Thoracic aorta (tissue), 2 donors: ENCODE measurements at regions not wholly inside any gene's neighbourhood (a gene's known extent, or its start where the extent isn't known, plus 50 kb on each side); places are given as distances from the start of the nearest gene placed in this dataset.

ENCODE experiments used
- ATAC-seq: fragments of 150-250 bp; one replicate; pipeline ENCODE4 v1.8.0; 2017; ENCODE audit warnings: low read depth; ENCODE audit not compliant: insufficient number of reproducible peaks, low FRiP score
- DNase-seq: peaks from one replicate; pipeline ENCODE4 v3.0.0-alpha.2; 2020; ENCODE audit warnings: low spot score
- H3K27ac ChIP-seq, 2 donors: fragments of 200-600 bp; sonication (generic); 1 replicate in 1 of 2; 2 replicates in 1 of 2; pipeline ENCODE4 v1.5.1; 2016; ENCODE audit warnings: mild to moderate bottlenecking in 2 of 2, moderate library complexity in 2 of 2
- H3K27me3 ChIP-seq: fragments of 200-600 bp; sonication (generic); replicated peaks from 2 replicates; pipeline ENCODE4 v1.6.0; 2016; ENCODE audit warnings: mild to moderate bottlenecking; ENCODE audit not compliant: insufficient read depth
- H3K36me3 ChIP-seq: fragments of 200-600 bp; sonication (generic); one replicate; pipeline ENCODE4 v1.5.1; 2016
- H3K4me1 ChIP-seq, 2 donors: fragments of 200-600 bp; sonication (generic); 1 replicate in 1 of 2; 2 replicates in 1 of 2; pipeline versions ENCODE4 v1.5.1 to v1.6.0; 2016; ENCODE audit warnings: low read depth in 2 of 2, mild to moderate bottlenecking in 1 of 2; ENCODE audit not compliant: control insufficient read depth in 1 of 2
- H3K4me3 ChIP-seq: fragments of 200-600 bp; sonication (generic); 2 replicates; pipeline ENCODE4 v1.5.1; 2016; ENCODE audit warnings: mild to moderate bottlenecking
- H3K9me3 ChIP-seq: fragments of 200-600 bp; sonication (generic); 2 replicates; pipeline ENCODE4 v1.5.1; 2016
- CTCF ChIP-seq: fragments of 200-600 bp; sonication (generic); IDR thresholded peaks from one replicate; pipeline ENCODE4 v1.5.1; 2019; ENCODE audit warnings: antibody characterized with exemption

- Histone ChIP-seq H3K4me3 (no peak overlapping the region), H3K9me3 (no peaks in the 10 kb centered on the region), H3K27me3 (no peaks in the 10 kb centered on the region), H3K4me1 (no peaks in the 10 kb centered on the region), H3K27ac (no peak overlapping the region), H3K36me3 (no peaks in the 10 kb centered on the region)
- no peak for ATAC-seq
- no peak for DNase-seq
- TF ChIP-seq CTCF: no peak
Observed at GRCh38 chr5:14064841-14065240, 78.3 kb upstream of the TRIO start.

- ATAC-seq (no peak), DNase-seq (no peak)
- no peak for TF ChIP-seq CTCF
- Histone ChIP-seq H3K4me1 (no peaks in the 10 kb centered on the region), H3K4me3 (no peak overlapping the region), H3K27ac (no peak overlapping the region), H3K9me3 (no peaks in the 10 kb centered on the region), H3K36me3 (no peaks in the 10 kb centered on the region), H3K27me3 (no peaks in the 10 kb centered on the region)
Observed at GRCh38 chr5:14063691-14064090, 79.5 kb upstream of the TRIO start.

- Histone ChIP-seq H3K36me3 (no peaks in the 10 kb centered on the region), H3K4me3 (no peak overlapping the region), H3K27ac (no peak overlapping the region), H3K27me3 (no peaks in the 10 kb centered on the region), H3K9me3 (no peaks in the 10 kb centered on the region), H3K4me1 (no peaks in the 10 kb centered on the region)
- DNase-seq: no peak
- TF ChIP-seq CTCF: no peak
- ATAC-seq: no peak
Observed at GRCh38 chr5:14063138-14063537, 80.0 kb upstream of the TRIO start.

- H3K4me3 ChIP-seq: no peak overlapping the region
- H3K36me3 ChIP-seq: no peaks in the 10 kb centered on the region
- no peaks in the 10 kb centered on the region for H3K27me3 ChIP-seq
- ATAC-seq (no peak), DNase-seq (no peak)
- no peaks in the 10 kb centered on the region for H3K4me1 ChIP-seq
- no peak for TF ChIP-seq CTCF
- no peak overlapping the region for H3K27ac ChIP-seq
- H3K9me3 ChIP-seq: no peaks in the 10 kb centered on the region
Observed at GRCh38 chr5:14062178-14062577, 81.0 kb upstream of the TRIO start.

- no peak for ATAC-seq
- DNase-seq: no peak
- Histone ChIP-seq H3K9me3 (no peaks in the 10 kb centered on the region), H3K36me3 (no peaks in the 10 kb centered on the region), H3K4me3 (no peak overlapping the region), H3K27me3 (no peaks in the 10 kb centered on the region), H3K27ac (no peak overlapping the region), H3K4me1 (no peaks in the 10 kb centered on the region)
- no peak for TF ChIP-seq CTCF
Observed at GRCh38 chr5:14061106-14061505, 82.0 kb upstream of the TRIO start.
